ENCODE measurements at regions not wholly inside any gene's neighbourhood (a gene's known extent, or its start where the extent isn't known, plus 50 kb on each side); places are given as distances from the start of the nearest gene placed in this dataset.

GRCh38 chr2:423479-423878 lies 135.6 kb upstream of the ALKAL2 start:
- Histone ChIP-seq H3K27me3 (ENCODE audit: insufficient read depth, low read depth, severe bottlenecking) (no peaks in the 10 kb centered on the region), H3K36me3 (no peaks in the 10 kb centered on the region), H3K9me3 (ENCODE audit: severe bottlenecking) (peaks cover 5% of the 10 kb centered on the region), H3K27ac (no peak overlapping the region), H3K4me3 (ENCODE audit: low read depth, low read length) (no peak overlapping the region)
- TF ChIP-seq CTCF (IDR thresholded peaks at IDR 0.05; ENCODE audit: low read depth, low read length), result no peak
- no peak for DNase-seq

- Histone ChIP-seq H3K27ac (no peak overlapping the region), H3K27me3 (ENCODE audit: insufficient read depth, low read depth, severe bottlenecking) (no peaks in the 10 kb centered on the region), H3K4me3 (ENCODE audit: low read depth, low read length) (no peak overlapping the region), H3K9me3 (ENCODE audit: severe bottlenecking) (peaks cover 5% of the 10 kb centered on the region), H3K36me3 (no peaks in the 10 kb centered on the region)
- DNase-seq, result no peak
- TF ChIP-seq CTCF (IDR thresholded peaks at IDR 0.05; ENCODE audit: low read depth, low read length), result no peak
Observed at GRCh38 chr2:422676-423435, 135.0 kb upstream of the ALKAL2 start.

- H3K27me3 ChIP-seq (ENCODE audit: insufficient read depth, low read depth, severe bottlenecking), result no peaks in the 10 kb centered on the region
- H3K4me3 ChIP-seq (ENCODE audit: low read depth, low read length), result no peak overlapping the region
- peaks cover 5% of the 10 kb centered on the region for H3K9me3 ChIP-seq (ENCODE audit: severe bottlenecking)
- DNase-seq, result no peak
- H3K27ac ChIP-seq, result no peak overlapping the region
- no peak for TF ChIP-seq CTCF (IDR thresholded peaks at IDR 0.05; ENCODE audit: low read depth, low read length)
- H3K36me3 ChIP-seq, result no peaks in the 10 kb centered on the region
Observed at GRCh38 chr2:421406-421805, 133.5 kb upstream of the ALKAL2 start.

GRCh38 chr2:419687-420317 lies 131.9 kb upstream of the ALKAL2 start:
- Histone ChIP-seq H3K9me3 (ENCODE audit: severe bottlenecking) (no peaks in the 10 kb centered on the region), H3K36me3 (no peaks in the 10 kb centered on the region), H3K27me3 (ENCODE audit: insufficient read depth, low read depth, severe bottlenecking) (no peaks in the 10 kb centered on the region), H3K27ac (no peak overlapping the region), H3K4me3 (ENCODE audit: low read depth, low read length) (no peak overlapping the region)
- no peak for TF ChIP-seq CTCF (IDR thresholded peaks at IDR 0.05; ENCODE audit: low read depth, low read length)
- no peak for DNase-seq

GRCh38 chr2:417662-418061 lies 129.8 kb upstream of the ALKAL2 start:
- no peaks in the 10 kb centered on the region for H3K27me3 ChIP-seq (ENCODE audit: insufficient read depth, low read depth, severe bottlenecking)
- no peak overlapping the region for H3K4me3 ChIP-seq (ENCODE audit: low read depth, low read length)
- TF ChIP-seq CTCF (IDR thresholded peaks at IDR 0.05; ENCODE audit: low read depth, low read length), result no peak
- H3K36me3 ChIP-seq, result no peaks in the 10 kb centered on the region
- H3K9me3 ChIP-seq (ENCODE audit: severe bottlenecking), result no peaks in the 10 kb centered on the region
- H3K27ac ChIP-seq, result no peak overlapping the region
- DNase-seq, result no peak

Data from WERI-Rb-1 (cell line).